K562 (cell line): ENCODE measurements at regions not wholly inside any gene's neighbourhood (a gene's known extent, or its start where the extent isn't known, plus 50 kb on each side); places are given as distances from the start of the nearest gene placed in this dataset.

Experiments
- ASH1L ChIP-seq: fragments of 450-650 bp; IDR thresholded peaks from 2 replicates; pipeline ENCODE4 v1.6.1; 2018; ENCODE audit warnings: borderline replicate concordance, mild to moderate bottlenecking, low read depth; ENCODE audit not compliant: partially characterized antibody
- BRF2 ChIP-seq: IDR thresholded peaks from 3 replicates; pipeline ENCODE4 v1.6.1; 2011; ENCODE audit warnings: borderline replicate concordance, mild to moderate bottlenecking; ENCODE audit not compliant: insufficient read length, insufficient read depth
- CREB1 ChIP-seq, 2 experiments: sonication (generic) in 1 of 2; formaldehyde crosslinking in 1 of 2; IDR thresholded peaks; 2 replicates each; pipeline versions ENCODE4 v1.6.1 to v1.8.0; 2012 to 2022; ENCODE audit warnings: inconsistent platforms in 1 of 2, mild to moderate bottlenecking in 1 of 2, missing genetic modification reagents in 1 of 2, moderate library complexity in 1 of 2
- CTCF ChIP-seq, 3 experiments: IDR thresholded peaks in 2 of 3; conservative IDR thresholded peaks in 1 of 3; 2 replicates each; pipeline ENCODE4 v1.5.1; 2011 to 2012; ENCODE audit warnings: low read length in 3 of 3, mild to moderate bottlenecking in 3 of 3, control low read depth in 2 of 3, improper control_type of control experiment in 1 of 3, inconsistent platforms in 1 of 3, low read depth in 1 of 3, mixed read lengths in 1 of 3, moderate library complexity in 1 of 3; ENCODE audit not compliant: insufficient read depth in 2 of 3
- HNRNPL ChIP-seq: fragments of 200-400 bp; formaldehyde crosslinking; IDR thresholded peaks from 2 replicates; pipeline ENCODE4 v1.6.1; 2017; ENCODE audit warnings: low read depth, mild to moderate bottlenecking, low read length
- MAX ChIP-seq: sonication (generic); formaldehyde crosslinking; IDR thresholded peaks from 2 replicates; pipeline ENCODE4 v1.9.0; 2022; ENCODE audit warnings: mild to moderate bottlenecking, missing genetic modification reagents
- NR1H2 ChIP-seq: sonication (generic); formaldehyde crosslinking; IDR thresholded peaks from 2 replicates; pipeline ENCODE4 v1.4.0; 2020; ENCODE audit warnings: mild to moderate bottlenecking, missing genetic modification reagents
- RB1 ChIP-seq: fragments of 450-650 bp; IDR thresholded peaks from 2 replicates; pipeline ENCODE4 v1.6.1; 2017; ENCODE audit warnings: low read depth, mild to moderate bottlenecking
- SIN3A ChIP-seq, 2 experiments: fragments of 150-350 bp in 1 of 2; IDR thresholded peaks; 2 replicates each; pipeline ENCODE4 v1.6.1; 2011 to 2016; ENCODE audit warnings: borderline replicate concordance in 2 of 2, low read depth in 2 of 2, low read length in 2 of 2, mild to moderate bottlenecking in 2 of 2, moderate library complexity in 2 of 2; ENCODE audit not compliant: control insufficient read depth in 1 of 2
- SIRT6 ChIP-seq: IDR thresholded peaks from one replicate; pipeline ENCODE4 v1.6.1; 2012; ENCODE audit warnings: low read depth, mild to moderate bottlenecking, control low read depth, inconsistent platforms, low read length, moderate library complexity
- ZFP1 ChIP-seq: fragments of 450-650 bp; formaldehyde crosslinking; IDR thresholded peaks from 2 replicates; pipeline ENCODE4 v1.4.0; 2020; ENCODE audit warnings: mild to moderate bottlenecking, mixed read lengths

GRCh38 chr1:228655796-228656394 lies 79.4 kb upstream of the RHOU start:
- TF ChIP-seq SIN3A (IDR thresholded peaks at IDR 0.05; ENCODE audit: borderline replicate concordance in 2 of 2, control insufficient read depth in 1 of 2, low read depth in 2 of 2, low read length in 2 of 2) (no peak), ASH1L (no peak), BRF2 (no peak), HNRNPL (no peak), CTCF (IDR thresholded peaks at IDR 0.05 in 2 of 3, conservative IDR thresholded peaks at IDR 0.05 in 1 of 3; ENCODE audit: insufficient read depth in 2 of 3, low read depth in 1 of 3, low read length in 3 of 3) (no peak), CREB1 (IDR thresholded peaks at IDR 0.05) (no peak), CREB1 (CRISPR knock-in tag; IDR thresholded peaks at IDR 0.05) (no peak), MAX (no peak), RB1 (no peak), NR1H2 (CRISPR knock-in tag) (no peak), ZFP1 (CRISPR knock-in tag) (no peak), SIRT6 (no peak)
